CD14-positive monocyte (primary cell): ENCODE measurements at regions not wholly inside any gene's neighbourhood (a gene's known extent, or its start where the extent isn't known, plus 50 kb on each side); places are given as distances from the start of the nearest gene placed in this dataset.

Experiments
- DNase-seq, 3 donors: peaks; one replicate each; pipeline ENCODE4 v3.0.0-alpha.2; 2011 to 2022
- H2AFZ ChIP-seq: 2 replicates; pipeline ENCODE4 v1.6.0; 2012; ENCODE audit warnings: mild to moderate bottlenecking, low read depth, low read length, inconsistent platforms; ENCODE audit not compliant: insufficient read depth, poor library complexity, severe bottlenecking
- H3K27ac ChIP-seq, 2 donors: 1 replicate in 1 of 2; 2 replicates in 1 of 2; pipeline ENCODE4 v1.5.1; 2012 to 2013; ENCODE audit warnings: low read length in 2 of 2, control low read depth in 1 of 2, inconsistent platforms in 1 of 2, low read depth in 1 of 2, mild to moderate bottlenecking in 1 of 2
- H3K27me3 ChIP-seq, 2 donors: one replicate each; pipeline versions ENCODE4 v1.6.0 to v1.6.1; 2011 to 2013; ENCODE audit warnings: low read length in 2 of 2; ENCODE audit not compliant: control insufficient read depth in 2 of 2, insufficient read depth in 2 of 2
- H3K36me3 ChIP-seq, 2 donors: replicated peaks in 1 of 2; 1 replicate in 1 of 2; 2 replicates in 1 of 2; pipeline versions ENCODE4 v1.5.1 to v1.6.1; 2012 to 2013; ENCODE audit warnings: low read length in 2 of 2, control low read depth in 1 of 2, inconsistent platforms in 1 of 2, mild to moderate bottlenecking in 1 of 2; ENCODE audit not compliant: insufficient read depth in 2 of 2, control insufficient read depth in 1 of 2
- H3K4me1 ChIP-seq, 2 donors: 1 replicate in 1 of 2; 2 replicates in 1 of 2; pipeline versions ENCODE4 v1.5.1 to v1.6.1; 2012 to 2013; ENCODE audit warnings: low read length in 2 of 2, control low read depth in 1 of 2, inconsistent platforms in 1 of 2, mild to moderate bottlenecking in 1 of 2, moderate library complexity in 1 of 2; ENCODE audit not compliant: insufficient read depth in 2 of 2, control insufficient read depth in 1 of 2
- H3K4me2 ChIP-seq: replicated peaks from 2 replicates; pipeline ENCODE3; 2012; ENCODE audit warnings: low read length, moderate library complexity, mild to moderate bottlenecking; ENCODE audit not compliant: poor library complexity, severe bottlenecking; ENCODE audit errors: extremely low read depth
- H3K4me3 ChIP-seq, 3 experiments: fragments of 200-600 bp in 1 of 3; sonication (generic) in 1 of 3; replicated peaks in 1 of 3; 1 replicate in 2 of 3; 2 replicates in 1 of 3; pipeline ENCODE4 v1.5.1; 2011 to 2013; ENCODE audit warnings: low read length in 3 of 3, mild to moderate bottlenecking in 3 of 3, control low read depth in 2 of 3, low read depth in 2 of 3, inconsistent platforms in 1 of 3, moderate library complexity in 1 of 3
- H3K79me2 ChIP-seq: 2 replicates; pipeline ENCODE4 v1.6.0; 2012; ENCODE audit warnings: mild to moderate bottlenecking, control low read depth, inconsistent platforms, low read length, moderate library complexity; ENCODE audit not compliant: insufficient read depth
- H3K9ac ChIP-seq: 2 replicates; pipeline ENCODE4 v1.6.0; 2017; ENCODE audit warnings: low read length, mild to moderate bottlenecking; ENCODE audit not compliant: insufficient read depth, poor library complexity, severe bottlenecking
- H3K9me3 ChIP-seq, 2 donors: replicated peaks in 1 of 2; 1 replicate in 1 of 2; 2 replicates in 1 of 2; pipeline versions ENCODE4 v1.5.1 to v1.6.1; 2012 to 2013; ENCODE audit warnings: low read length in 2 of 2, control low read depth in 1 of 2; ENCODE audit not compliant: control insufficient read depth in 1 of 2, insufficient read depth in 1 of 2
- H4K20me1 ChIP-seq: 2 replicates; pipeline ENCODE4 v1.6.0; 2012; ENCODE audit warnings: mild to moderate bottlenecking, low read length, control low read depth, moderate library complexity; ENCODE audit not compliant: insufficient read depth
- H3K27ac Mint-ChIP-seq, 7 donors: one replicate each; pipeline ENCODE4 v1.8.0; 2020; ENCODE audit warnings: mild to moderate bottlenecking in 7 of 7, mixed read lengths in 7 of 7, moderate library complexity in 6 of 7, inconsistent platforms in 2 of 7
- H3K27me3 Mint-ChIP-seq, 3 donors: one replicate each; pipeline ENCODE4 v1.8.0; 2021 to 2022; ENCODE audit warnings: low read depth in 3 of 3, mild to moderate bottlenecking in 3 of 3, mixed read lengths in 3 of 3, moderate library complexity in 3 of 3, inconsistent platforms in 1 of 3
- H3K36me3 Mint-ChIP-seq, 2 donors: one replicate each; pipeline ENCODE4 v1.8.0; 2020; ENCODE audit warnings: mixed read lengths in 2 of 2, inconsistent platforms in 1 of 2, mild to moderate bottlenecking in 1 of 2
- H3K4me1 Mint-ChIP-seq: one replicate; pipeline ENCODE4 v1.8.0; 2020; ENCODE audit warnings: mild to moderate bottlenecking, mixed read lengths
- H3K4me3 Mint-ChIP-seq, 2 donors: one replicate each; pipeline ENCODE4 v1.8.0; 2020; ENCODE audit warnings: mild to moderate bottlenecking in 2 of 2, mixed read lengths in 2 of 2, moderate library complexity in 1 of 2
- H3K9me3 Mint-ChIP-seq, 7 donors: one replicate each; pipeline ENCODE4 v1.8.0; 2020 to 2022; ENCODE audit warnings: mixed read lengths in 7 of 7, mild to moderate bottlenecking in 6 of 7, moderate library complexity in 6 of 7, inconsistent platforms in 2 of 7
- WGBS: methylation state at CpG from one replicate; pipeline ENCODE4 v1.1.5; 2013; ENCODE audit warnings: missing lambda C conversion rate; ENCODE audit not compliant: insufficient coverage; 5-methylcytosine and 5-hydroxymethylcytosine counted together
- intact Hi-C, 2 donors: fragments of 100-400 bp; cut with micrococcal nuclease; formaldehyde crosslinking; loops; one replicate each; pipeline versions ENCODE4 v1.15.0 to v1.15.1; 2023
- TF ChIP-seq, protein P1 (sequence below): fragments of 200-600 bp; IDR thresholded peaks from one replicate; pipeline ENCODE4 v1.8.0; 2022; ENCODE audit warnings: antibody characterized with exemption, mild to moderate bottlenecking

DNA sequence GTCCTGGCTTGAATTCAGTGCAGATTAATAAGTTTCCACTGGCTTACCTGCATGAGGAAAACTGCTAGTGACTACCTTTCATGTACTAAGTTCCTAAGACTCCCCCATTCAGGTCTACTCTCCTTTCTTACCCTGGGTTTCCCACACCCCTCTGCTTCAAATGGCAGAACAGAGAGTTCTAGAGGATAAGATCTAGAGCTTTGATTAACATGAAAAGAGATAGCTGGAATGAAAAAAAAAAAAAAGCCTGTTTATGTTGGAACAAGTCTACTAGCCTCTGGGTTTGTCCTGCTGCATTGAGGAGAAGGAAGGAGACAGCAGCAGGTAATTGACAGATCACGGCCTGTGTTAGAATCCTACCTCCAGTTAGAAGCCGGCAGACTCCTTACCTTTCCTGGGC is 201.4 kb upstream of the SOX4 start:
- H3K4me1 Mint-ChIP-seq = no peaks in the 10 kb centered on the region
- Histone ChIP-seq H3K4me3 (no peak overlapping the region), H3K9me3 (no peaks in the 10 kb centered on the region), H3K36me3 (no peaks in the 10 kb centered on the region), H3K4me2 (no peak overlapping the region), H3K27me3 (no peaks in the 10 kb centered on the region), H3K4me1 (no peaks in the 10 kb centered on the region), H3K9ac (no peak overlapping the region), H2AFZ (no peak overlapping the region), H3K27ac (no peak overlapping the region), H4K20me1 (no peaks in the 10 kb centered on the region), H3K79me2 (no peaks in the 10 kb centered on the region)
- H3K27me3 Mint-ChIP-seq = peaks cover 0 to 2% (median 0%) of the 10 kb centered on the region in 3 donors
- no peak overlapping the region for H3K27ac Mint-ChIP-seq
- H3K9me3 Mint-ChIP-seq = peaks cover 0 to 3% (median 0%) of the 10 kb centered on the region in 7 donors
- H3K4me3 Mint-ChIP-seq = no peak overlapping the region
- TF ChIP-seq, protein P1, sequence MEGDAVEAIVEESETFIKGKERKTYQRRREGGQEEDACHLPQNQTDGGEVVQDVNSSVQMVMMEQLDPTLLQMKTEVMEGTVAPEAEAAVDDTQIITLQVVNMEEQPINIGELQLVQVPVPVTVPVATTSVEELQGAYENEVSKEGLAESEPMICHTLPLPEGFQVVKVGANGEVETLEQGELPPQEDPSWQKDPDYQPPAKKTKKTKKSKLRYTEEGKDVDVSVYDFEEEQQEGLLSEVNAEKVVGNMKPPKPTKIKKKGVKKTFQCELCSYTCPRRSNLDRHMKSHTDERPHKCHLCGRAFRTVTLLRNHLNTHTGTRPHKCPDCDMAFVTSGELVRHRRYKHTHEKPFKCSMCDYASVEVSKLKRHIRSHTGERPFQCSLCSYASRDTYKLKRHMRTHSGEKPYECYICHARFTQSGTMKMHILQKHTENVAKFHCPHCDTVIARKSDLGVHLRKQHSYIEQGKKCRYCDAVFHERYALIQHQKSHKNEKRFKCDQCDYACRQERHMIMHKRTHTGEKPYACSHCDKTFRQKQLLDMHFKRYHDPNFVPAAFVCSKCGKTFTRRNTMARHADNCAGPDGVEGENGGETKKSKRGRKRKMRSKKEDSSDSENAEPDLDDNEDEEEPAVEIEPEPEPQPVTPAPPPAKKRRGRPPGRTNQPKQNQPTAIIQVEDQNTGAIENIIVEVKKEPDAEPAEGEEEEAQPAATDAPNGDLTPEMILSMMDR = no peak
- DNase-seq = no peak
- no CpG with 5 or more reads among the region's 2 CpGs for WGBS
- intact Hi-C loops = no loop called here
- no peaks in the 10 kb centered on the region for H3K36me3 Mint-ChIP-seq

- 100% methylated on average over 2 of the region's 10 CpGs for WGBS
- TF ChIP-seq, protein P1 = no peak
- H2AFZ ChIP-seq = no peak overlapping the region
Measured at GRCh38 chr6:21393441-21394165, 199.9 kb upstream of the SOX4 start.

More at GRCh38 chr6:21393441-21394165, 199.9 kb upstream of the SOX4 start:
- no peaks in the 10 kb centered on the region for H3K27me3 ChIP-seq
- H3K4me1 ChIP-seq = no peaks in the 10 kb centered on the region
- no peak overlapping the region for H3K4me3 ChIP-seq
- Mint-ChIP-seq H3K27me3 (peaks cover 0 to 2% (median under 1%) of the 10 kb centered on the region in 3 donors), H3K4me1 (no peaks in the 10 kb centered on the region), H3K36me3 (no peaks in the 10 kb centered on the region), H3K9me3 (peaks cover 0 to 3% (median 0%) of the 10 kb centered on the region in 7 donors), H3K27ac (no peak overlapping the region), H3K4me3 (no peak overlapping the region)
- H3K27ac ChIP-seq = no peak overlapping the region
- H3K79me2 ChIP-seq = no peaks in the 10 kb centered on the region
- no peak overlapping the region for H3K4me2 ChIP-seq
- H4K20me1 ChIP-seq = no peaks in the 10 kb centered on the region
- no peak for DNase-seq
- H3K9ac ChIP-seq = no peak overlapping the region
- no peaks in the 10 kb centered on the region for H3K36me3 ChIP-seq
- H3K9me3 ChIP-seq = no peaks in the 10 kb centered on the region
- intact Hi-C loops = no loop called here
